ENCODE measurements at regions not wholly inside any gene's neighbourhood (a gene's known extent, or its start where the extent isn't known, plus 50 kb on each side); places are given as distances from the start of the nearest gene placed in this dataset.

GRCh38 chr14:71745072-71745471 is 187.2 kb upstream of the RGS6 start:
- no peak for DNase-seq (ENCODE audit: extremely low spot score)
- WGBS = 80% methylated on average over 7 of the region's 7 CpGs
- intact Hi-C loops (cut with DNase I) = no loop called here
- H3K36me3 ChIP-seq = no peaks in the 10 kb centered on the region
- TF ChIP-seq POLR2AphosphoS5 (IDR thresholded peaks at IDR 0.05) = no peak
- TF ChIP-seq CTCF (IDR thresholded peaks at IDR 0.05) = no peak
- TF ChIP-seq EP300 (IDR thresholded peaks at IDR 0.05) = no peak
- no peak for TF ChIP-seq POLR2A (IDR thresholded peaks at IDR 0.05; ENCODE audit: low read depth)
- H3K27ac ChIP-seq (replicated peaks in 1 of 4) = no peak overlapping the region
- peaks cover 0 to 21% (median 12%) of the 10 kb centered on the region in 4 donors for H3K9me3 ChIP-seq
- H3K27me3 ChIP-seq = no peaks in the 10 kb centered on the region
- H3K4me1 ChIP-seq = no peaks in the 10 kb centered on the region
- no peak overlapping the region for H3K4me3 ChIP-seq

GRCh38 chr14:71748196-71748595 is 184.0 kb upstream of the RGS6 start:
- TF ChIP-seq POLR2AphosphoS5 (IDR thresholded peaks at IDR 0.05) (no peak), CTCF (IDR thresholded peaks at IDR 0.05) (no peak), EP300 (IDR thresholded peaks at IDR 0.05) (no peak), POLR2A (IDR thresholded peaks at IDR 0.05; ENCODE audit: low read depth) (no peak)

DNA sequence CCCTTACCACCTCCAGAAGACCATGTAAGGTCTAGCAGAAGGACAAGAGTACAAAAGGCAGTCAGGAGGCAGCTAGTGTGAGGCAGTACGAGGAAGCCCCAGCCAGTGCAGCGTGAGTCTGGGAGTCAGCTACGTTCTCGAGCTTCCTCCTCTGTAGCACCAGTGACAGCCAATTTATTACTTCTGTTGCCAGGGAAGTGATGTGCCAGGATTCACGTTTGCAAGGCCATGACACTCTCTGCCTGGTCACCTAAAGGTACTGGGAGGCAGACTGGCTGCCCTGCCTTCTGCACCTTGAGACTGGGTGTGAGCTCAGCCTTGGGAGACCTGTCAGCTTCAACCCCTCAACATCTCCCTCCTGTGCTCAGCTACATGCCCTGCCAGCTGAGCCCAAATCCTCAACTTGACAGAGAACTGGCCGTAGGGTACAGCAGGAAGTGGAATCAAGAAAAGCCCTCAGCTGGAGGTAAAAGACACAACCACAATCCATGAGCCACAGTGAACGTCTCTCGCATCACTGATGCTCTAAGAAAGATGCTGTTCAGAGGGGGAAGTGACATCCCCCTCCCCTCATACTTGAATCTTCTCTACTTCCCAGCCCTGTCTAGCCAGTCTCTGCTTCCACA is 182.5 kb upstream of the RGS6 start:
- intact Hi-C loops (cut with DNase I) = loop anchor here (5.0 kb wide), 1 partner anchor 427 kb away; the partner anchor contains the start of gene SIPA1L1
- Histone ChIP-seq H3K27me3 (no peaks in the 10 kb centered on the region), H3K27ac (replicated peaks in 1 of 4) (no peak overlapping the region), H3K4me1 (peaks cover 10% of the 10 kb centered on the region in 4 donors), H3K4me3 (no peak overlapping the region), H3K36me3 (no peaks in the 10 kb centered on the region), H3K9me3 (peaks cover 0 to 21% (median 12%) of the 10 kb centered on the region in 4 donors)
- DNase-seq (ENCODE audit: extremely low spot score) = peak; percentile 50
- 49% methylated on average over 5 of the region's 8 CpGs for WGBS
- TF ChIP-seq POLR2A (IDR thresholded peaks at IDR 0.05; ENCODE audit: low read depth) (no peak), POLR2AphosphoS5 (IDR thresholded peaks at IDR 0.05) (no peak), CTCF (IDR thresholded peaks at IDR 0.05) (no peak), EP300 (IDR thresholded peaks at IDR 0.05) (no peak)

More at GRCh38 chr14:71748196-71748595, 184.0 kb upstream of the RGS6 start:
- no peak overlapping the region for H3K27ac ChIP-seq (replicated peaks in 1 of 4)
- no peak overlapping the region for H3K4me3 ChIP-seq
- H3K9me3 ChIP-seq = peaks cover 0 to 21% (median 12%) of the 10 kb centered on the region in 4 donors
- peak; percentile 53 for DNase-seq (ENCODE audit: extremely low spot score)
- intact Hi-C loops (cut with DNase I) = no loop called here
- no peaks in the 10 kb centered on the region for H3K27me3 ChIP-seq
- no peaks in the 10 kb centered on the region for H3K36me3 ChIP-seq
- peaks cover 6 to 7% (median 6%) of the 10 kb centered on the region in 4 donors for H3K4me1 ChIP-seq
- WGBS = no CpG with 5 or more reads among the region's 1 CpG

DNA sequence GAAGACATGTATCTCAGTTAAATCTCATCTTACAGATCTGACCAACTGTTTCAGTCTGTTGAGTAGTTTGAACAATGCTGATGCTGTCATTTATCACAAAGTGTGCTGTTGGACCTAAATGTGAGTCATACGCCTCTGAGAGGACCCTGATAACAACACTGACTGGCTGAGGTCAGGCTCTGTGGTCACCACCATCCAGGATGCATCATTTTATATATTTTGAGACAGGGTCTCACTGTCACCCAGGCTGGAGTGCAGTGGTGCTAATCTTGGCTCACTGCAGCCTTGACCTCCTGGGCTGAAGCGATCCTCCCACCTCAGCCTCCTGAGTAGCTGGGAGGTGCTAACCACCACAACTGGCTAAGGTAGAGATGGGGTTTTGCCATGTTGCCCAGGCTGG is 181.0 kb upstream of the RGS6 start:
- Histone ChIP-seq H3K36me3 (no peaks in the 10 kb centered on the region), H3K9me3 (peaks cover 0 to 21% (median 12%) of the 10 kb centered on the region in 4 donors), H3K27me3 (no peaks in the 10 kb centered on the region), H3K4me1 (peaks cover 10% of the 10 kb centered on the region in 4 donors), H3K27ac (replicated peaks in 1 of 4) (no peak overlapping the region), H3K4me3 (no peak overlapping the region)
- no peak for DNase-seq (ENCODE audit: extremely low spot score)
- intact Hi-C loops (cut with DNase I) = loop anchor here (5.0 kb wide), 1 partner anchor 429 kb away; the partner anchor contains the start of gene SIPA1L1
- WGBS = 86% methylated on average over 1 of the region's 2 CpGs
- TF ChIP-seq POLR2AphosphoS5 (IDR thresholded peaks at IDR 0.05) = no peak
- no peak for TF ChIP-seq POLR2A (IDR thresholded peaks at IDR 0.05; ENCODE audit: low read depth)
- no peak for TF ChIP-seq CTCF (IDR thresholded peaks at IDR 0.05)
- no peak for TF ChIP-seq EP300 (IDR thresholded peaks at IDR 0.05)

All from esophagus muscularis mucosa (tissue), 4 donors.